Astrocyte of the cerebellum (primary cell): ENCODE measurements at regions not wholly inside any gene's neighbourhood (a gene's known extent, or its start where the extent isn't known, plus 50 kb on each side); places are given as distances from the start of the nearest gene placed in this dataset.

Experiments used
- DNase-seq: peaks from one replicate; pipeline ENCODE4 v3.0.0-alpha.2; 2011; ENCODE audit warnings: low read depth
- H3K4me3 ChIP-seq: 2 replicates; pipeline ENCODE4 v1.5.1; 2011; ENCODE audit warnings: mild to moderate bottlenecking, low read depth, low read length, moderate library complexity
- CTCF ChIP-seq: IDR thresholded peaks from 2 replicates; pipeline ENCODE4 v1.5.1; 2012; ENCODE audit warnings: low read length, low read depth, moderate library complexity, mild to moderate bottlenecking; ENCODE audit errors: missing control alignments
- in situ Hi-C: cut with HindIII; loops from 2 replicates; pipeline ENCODE4 v1.10.0; 2017; ENCODE audit warnings: low sequenced_read_pairs

- peak; percentile 13 for DNase-seq
Measured at GRCh38 chr13:48151363-48152161, 56.7 kb upstream of the MED4 start.

GRCh38 chr13:48148454-48148853 lies 53.5 kb upstream of the MED4 start:
- TF ChIP-seq CTCF = no peak
- in situ Hi-C loops = no loop called here
- DNase-seq = no peak
- no peak overlapping the region for H3K4me3 ChIP-seq

More at GRCh38 chr13:48151363-48152161, 56.7 kb upstream of the MED4 start:
- TF ChIP-seq CTCF = no peak
- in situ Hi-C loops = no loop called here
- no peak overlapping the region for H3K4me3 ChIP-seq

GRCh38 chr13:48146636-48147035 lies 51.7 kb upstream of the MED4 start:
- no peak for TF ChIP-seq CTCF
- in situ Hi-C loops = no loop called here
- H3K4me3 ChIP-seq = no peak overlapping the region
- no peak for DNase-seq

- in situ Hi-C loops = no loop called here
- no peak for DNase-seq
- no peak overlapping the region for H3K4me3 ChIP-seq
- no peak for TF ChIP-seq CTCF
Measured at GRCh38 chr13:48146122-48146521, 51.2 kb upstream of the MED4 start.
